HEK293T (cell line): ENCODE measurements at regions not wholly inside any gene's neighbourhood (a gene's known extent, or its start where the extent isn't known, plus 50 kb on each side); places are given as distances from the start of the nearest gene placed in this dataset.

Experiments used
- FOXA1 ChIP-seq: fragments of 450-650 bp; IDR thresholded peaks from 2 replicates; pipeline ENCODE4 v1.6.1; 2016; ENCODE audit warnings: mild to moderate bottlenecking
- FOXK2 ChIP-seq: fragments of 450-650 bp; IDR thresholded peaks from 2 replicates; pipeline ENCODE4 v1.6.1; 2016; ENCODE audit warnings: mild to moderate bottlenecking
- HDGF ChIP-seq: fragments of 450-650 bp; IDR thresholded peaks from 2 replicates; pipeline ENCODE4 v1.6.1; 2017; ENCODE audit warnings: antibody characterized with exemption, borderline replicate concordance
- NFRKB ChIP-seq: fragments of 450-650 bp; IDR thresholded peaks from 2 replicates; pipeline ENCODE4 v1.6.1; 2016; ENCODE audit warnings: mild to moderate bottlenecking, moderate library complexity
- SP1 ChIP-seq: fragments of 450-650 bp; IDR thresholded peaks from 2 replicates; pipeline ENCODE4 v1.6.1; 2017
- SUZ12 ChIP-seq: fragments of 450-650 bp; IDR thresholded peaks from 2 replicates; pipeline ENCODE4 v1.6.1; 2016; ENCODE audit warnings: mild to moderate bottlenecking
- TF ChIP-seq, protein P1 (sequence below): fragments of 450-650 bp; IDR thresholded peaks from 2 replicates; pipeline ENCODE4 v1.6.1; 2016

DNA sequence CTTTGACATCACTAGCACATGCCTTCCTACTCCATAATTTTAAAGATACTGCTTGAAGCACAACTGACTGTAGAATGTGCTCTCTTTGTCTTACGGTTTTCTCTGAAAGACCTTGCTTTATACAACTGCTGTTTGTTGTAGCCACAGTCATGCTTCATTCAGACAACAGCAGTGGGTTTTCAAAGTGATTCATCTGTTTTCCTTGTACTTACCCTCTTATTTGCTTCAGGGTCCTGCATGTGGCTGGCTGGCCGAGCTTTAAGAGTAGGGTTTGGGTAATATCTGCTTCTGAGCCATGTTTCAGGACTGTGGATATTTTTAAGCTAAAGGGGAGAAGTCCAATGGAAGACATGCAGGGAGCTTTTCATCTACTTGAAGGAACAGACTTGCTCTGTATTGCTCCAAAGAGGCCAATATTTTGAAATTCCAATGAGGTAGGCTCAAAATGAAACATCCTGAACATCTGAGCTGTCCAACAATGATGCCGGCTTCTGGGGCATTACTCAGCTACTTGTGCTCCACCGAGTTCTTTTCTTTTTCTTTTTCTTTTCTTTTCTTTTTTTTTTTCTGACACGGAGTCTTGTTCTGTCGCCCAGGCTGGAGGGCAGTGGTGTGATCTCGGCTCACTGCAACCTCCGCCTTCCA lies 160.2 kb upstream of the SGK1 start:
- TF ChIP-seq SP1 (no peak), HDGF (no peak), SUZ12 (no peak), FOXK2 (no peak), FOXA1 (no peak), NFRKB (no peak)
- TF ChIP-seq, protein P1, sequence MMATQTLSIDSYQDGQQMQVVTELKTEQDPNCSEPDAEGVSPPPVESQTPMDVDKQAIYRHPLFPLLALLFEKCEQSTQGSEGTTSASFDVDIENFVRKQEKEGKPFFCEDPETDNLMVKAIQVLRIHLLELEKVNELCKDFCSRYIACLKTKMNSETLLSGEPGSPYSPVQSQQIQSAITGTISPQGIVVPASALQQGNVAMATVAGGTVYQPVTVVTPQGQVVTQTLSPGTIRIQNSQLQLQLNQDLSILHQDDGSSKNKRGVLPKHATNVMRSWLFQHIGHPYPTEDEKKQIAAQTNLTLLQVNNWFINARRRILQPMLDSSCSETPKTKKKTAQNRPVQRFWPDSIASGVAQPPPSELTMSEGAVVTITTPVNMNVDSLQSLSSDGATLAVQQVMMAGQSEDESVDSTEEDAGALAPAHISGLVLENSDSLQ, result no peak
